ENCODE measurements at regions not wholly inside any gene's neighbourhood (a gene's known extent, or its start where the extent isn't known, plus 50 kb on each side); places are given as distances from the start of the nearest gene placed in this dataset.

DNA sequence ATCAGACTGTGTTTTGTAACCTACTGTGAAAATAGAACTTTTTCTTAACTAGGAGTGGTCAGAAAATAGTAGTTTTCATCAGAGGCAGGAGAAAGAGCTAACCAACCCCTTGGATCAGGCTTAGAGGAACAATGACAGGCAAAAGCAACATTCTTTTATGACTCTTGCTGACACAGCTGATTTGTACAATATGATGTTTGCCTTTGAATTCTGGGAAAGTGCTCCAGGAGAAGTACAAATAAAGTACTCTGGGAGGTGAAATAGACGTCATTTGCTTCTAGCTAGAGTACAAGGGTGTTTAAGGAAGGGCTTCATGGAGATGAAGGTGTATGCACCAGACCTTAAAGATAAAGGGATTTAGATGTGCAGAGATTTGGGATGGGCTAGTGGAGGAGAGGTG is 75.1 kb upstream of the KIAA1217 start:
- TF ChIP-seq, protein P1, sequence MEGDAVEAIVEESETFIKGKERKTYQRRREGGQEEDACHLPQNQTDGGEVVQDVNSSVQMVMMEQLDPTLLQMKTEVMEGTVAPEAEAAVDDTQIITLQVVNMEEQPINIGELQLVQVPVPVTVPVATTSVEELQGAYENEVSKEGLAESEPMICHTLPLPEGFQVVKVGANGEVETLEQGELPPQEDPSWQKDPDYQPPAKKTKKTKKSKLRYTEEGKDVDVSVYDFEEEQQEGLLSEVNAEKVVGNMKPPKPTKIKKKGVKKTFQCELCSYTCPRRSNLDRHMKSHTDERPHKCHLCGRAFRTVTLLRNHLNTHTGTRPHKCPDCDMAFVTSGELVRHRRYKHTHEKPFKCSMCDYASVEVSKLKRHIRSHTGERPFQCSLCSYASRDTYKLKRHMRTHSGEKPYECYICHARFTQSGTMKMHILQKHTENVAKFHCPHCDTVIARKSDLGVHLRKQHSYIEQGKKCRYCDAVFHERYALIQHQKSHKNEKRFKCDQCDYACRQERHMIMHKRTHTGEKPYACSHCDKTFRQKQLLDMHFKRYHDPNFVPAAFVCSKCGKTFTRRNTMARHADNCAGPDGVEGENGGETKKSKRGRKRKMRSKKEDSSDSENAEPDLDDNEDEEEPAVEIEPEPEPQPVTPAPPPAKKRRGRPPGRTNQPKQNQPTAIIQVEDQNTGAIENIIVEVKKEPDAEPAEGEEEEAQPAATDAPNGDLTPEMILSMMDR (IDR thresholded peaks at IDR 0.05 in 2 of 3, conservative IDR thresholded peaks at IDR 0.05 in 1 of 3; ENCODE audit: borderline replicate concordance in 1 of 3, insufficient read depth in 1 of 3, low read depth in 2 of 3, low read length in 2 of 3) = no peak
- TF ChIP-seq POLR2A (IDR thresholded peaks at IDR 0.05; ENCODE audit: borderline replicate concordance, extremely low read depth, insufficient read depth, insufficient read length) (no peak), EZH2 (IDR thresholded peaks at IDR 0.05) (no peak), TCF7L2 (IDR thresholded peaks at IDR 0.05; ENCODE audit: borderline replicate concordance, extremely low read depth, insufficient read depth, insufficient read length) (no peak), YY1 (IDR thresholded peaks at IDR 0.05; ENCODE audit: extremely low read depth, insufficient replicate concordance, low read depth, low read length) (no peak)
- TF ChIP-seq, protein P2, sequence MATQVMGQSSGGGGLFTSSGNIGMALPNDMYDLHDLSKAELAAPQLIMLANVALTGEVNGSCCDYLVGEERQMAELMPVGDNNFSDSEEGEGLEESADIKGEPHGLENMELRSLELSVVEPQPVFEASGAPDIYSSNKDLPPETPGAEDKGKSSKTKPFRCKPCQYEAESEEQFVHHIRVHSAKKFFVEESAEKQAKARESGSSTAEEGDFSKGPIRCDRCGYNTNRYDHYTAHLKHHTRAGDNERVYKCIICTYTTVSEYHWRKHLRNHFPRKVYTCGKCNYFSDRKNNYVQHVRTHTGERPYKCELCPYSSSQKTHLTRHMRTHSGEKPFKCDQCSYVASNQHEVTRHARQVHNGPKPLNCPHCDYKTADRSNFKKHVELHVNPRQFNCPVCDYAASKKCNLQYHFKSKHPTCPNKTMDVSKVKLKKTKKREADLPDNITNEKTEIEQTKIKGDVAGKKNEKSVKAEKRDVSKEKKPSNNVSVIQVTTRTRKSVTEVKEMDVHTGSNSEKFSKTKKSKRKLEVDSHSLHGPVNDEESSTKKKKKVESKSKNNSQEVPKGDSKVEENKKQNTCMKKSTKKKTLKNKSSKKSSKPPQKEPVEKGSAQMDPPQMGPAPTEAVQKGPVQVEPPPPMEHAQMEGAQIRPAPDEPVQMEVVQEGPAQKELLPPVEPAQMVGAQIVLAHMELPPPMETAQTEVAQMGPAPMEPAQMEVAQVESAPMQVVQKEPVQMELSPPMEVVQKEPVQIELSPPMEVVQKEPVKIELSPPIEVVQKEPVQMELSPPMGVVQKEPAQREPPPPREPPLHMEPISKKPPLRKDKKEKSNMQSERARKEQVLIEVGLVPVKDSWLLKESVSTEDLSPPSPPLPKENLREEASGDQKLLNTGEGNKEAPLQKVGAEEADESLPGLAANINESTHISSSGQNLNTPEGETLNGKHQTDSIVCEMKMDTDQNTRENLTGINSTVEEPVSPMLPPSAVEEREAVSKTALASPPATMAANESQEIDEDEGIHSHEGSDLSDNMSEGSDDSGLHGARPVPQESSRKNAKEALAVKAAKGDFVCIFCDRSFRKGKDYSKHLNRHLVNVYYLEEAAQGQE (IDR thresholded peaks at IDR 0.05; ENCODE audit: low read depth) = no peak
